K562 (cell line): ENCODE measurements at regions not wholly inside any gene's neighbourhood (a gene's known extent, or its start where the extent isn't known, plus 50 kb on each side); places are given as distances from the start of the nearest gene placed in this dataset.

Experiments used
- ATAC-seq: fragments of 200-7000 bp; cut with Tn5 transposase; 3 replicates; pipeline ENCODE4 v1.9.1; 2020; ENCODE audit warnings: moderate library complexity
- BruUV-seq: library from RNA; stranded (reverse); fragments of 400-500 nt; replicated peaks from 2 replicates; lab custom pipeline; 2021; lab: Mats Ljungman, UMichigan
- CTCF ChIA-PET: fragments of 300-600 bp; formaldehyde crosslinking; extraction: SDS; loops from one replicate; lab custom pipeline; 2021; ENCODE audit warnings: low intra/inter-chr PET ratio; lab: Yijun Ruan, JAX
- POLR2A ChIA-PET: fragments of 300-600, 350-650 bp; sonication (Branson Sonifier 250); formaldehyde crosslinking; extraction: SDS; loops from one replicate; lab custom pipeline; 2021; ENCODE audit warnings: antibody characterized with exemption, inconsistent platforms; lab: Yijun Ruan, JAX
- DNase-seq, 4 experiments: peaks; one replicate each; pipeline versions ENCODE4 v3.0.0 to v3.0.0-alpha.2; 2011 to 2018; ENCODE audit warnings: low spot score in 3 of 4, mixed read lengths in 3 of 4; ENCODE audit errors: extremely low read depth in 1 of 4
- FAIRE-seq: peaks from 2 replicates; lab custom pipeline; 2011; peaks lifted over from hg19 to GRCh38; lab: Jason Lieb, UNC
- H2AFZ ChIP-seq: 2 replicates; pipeline ENCODE4 v1.6.0; 2011; ENCODE audit warnings: low read depth, low read length, control low read depth, inconsistent platforms
- H3K27ac ChIP-seq: fragments of 200-600 bp; 3 replicates; pipeline ENCODE4 v1.8.0; 2011; ENCODE audit warnings: low read depth, mild to moderate bottlenecking, control low read depth, inconsistent platforms, low read length, moderate library complexity, mixed read lengths; ENCODE audit errors: extremely low read depth
- H3K27me3 ChIP-seq, 2 experiments: fragments of 300-600 bp in 1 of 2; 2 replicates in 1 of 2; 3 replicates in 1 of 2; pipeline versions ENCODE4 v1.6.0 to v1.8.0; 2011; ENCODE audit warnings: inconsistent platforms in 2 of 2, low read length in 2 of 2, mild to moderate bottlenecking in 1 of 2, mixed read lengths in 1 of 2, moderate library complexity in 1 of 2; ENCODE audit not compliant: control insufficient read depth in 2 of 2, insufficient read depth in 2 of 2
- H3K36me3 ChIP-seq: fragments of 300-600 bp; 3 replicates; pipeline ENCODE4 v1.8.0; 2011; ENCODE audit warnings: mild to moderate bottlenecking, low read length, inconsistent platforms; ENCODE audit not compliant: control insufficient read depth, insufficient read depth
- H3K4me1 ChIP-seq, 2 experiments: fragments of 200-600 bp in 1 of 2; replicated peaks in 1 of 2; 2 replicates in 1 of 2; 3 replicates in 1 of 2; pipeline versions ENCODE4 v1.5.1 to v1.8.0; 2011; ENCODE audit warnings: inconsistent platforms in 2 of 2, low read length in 2 of 2, mild to moderate bottlenecking in 1 of 2, mixed read lengths in 1 of 2, moderate library complexity in 1 of 2; ENCODE audit not compliant: control insufficient read depth in 2 of 2, insufficient read depth in 2 of 2
- H3K4me2 ChIP-seq: 2 replicates; pipeline ENCODE4 v1.6.1; 2011; ENCODE audit warnings: low read length, control low read depth, inconsistent platforms, mixed read lengths; ENCODE audit not compliant: insufficient read depth
- H3K4me3 ChIP-seq: fragments of 200-600 bp; sonication (generic), shearing (Covaris generic); 2 replicates; pipeline ENCODE4 v1.5.1; 2016; ENCODE audit warnings: control low read depth, inconsistent platforms
- H3K79me2 ChIP-seq: fragments of 200-600 bp; 3 replicates; pipeline ENCODE4 v1.8.0; 2011; ENCODE audit warnings: low read length, inconsistent platforms; ENCODE audit not compliant: control insufficient read depth, insufficient read depth
- H3K9ac ChIP-seq, 2 experiments: 2 replicates each; pipeline versions ENCODE4 v1.6.0 to v1.6.1; 2011; ENCODE audit warnings: low read depth in 2 of 2, low read length in 2 of 2, control low read depth in 1 of 2, inconsistent platforms in 1 of 2, mild to moderate bottlenecking in 1 of 2, mixed read lengths in 1 of 2; ENCODE audit not compliant: insufficient read depth in 1 of 2
- H3K9me1 ChIP-seq: one replicate; pipeline ENCODE4 v1.6.0; 2011; ENCODE audit warnings: inconsistent platforms, mild to moderate bottlenecking, low read length, moderate library complexity; ENCODE audit not compliant: control insufficient read depth, insufficient read depth
- H3K9me3 ChIP-seq: replicated peaks from 2 replicates; pipeline ENCODE4 v1.5.1; 2011; ENCODE audit warnings: low read depth, low read length, inconsistent platforms; ENCODE audit not compliant: control insufficient read depth, insufficient read depth
- H4K20me1 ChIP-seq: replicated peaks from 2 replicates; pipeline ENCODE4 v1.6.1; 2011; ENCODE audit warnings: low read length, inconsistent platforms, mixed read lengths; ENCODE audit not compliant: control insufficient read depth, insufficient read depth
- ESRRA ChIP-seq: fragments of 450-650 bp; IDR thresholded peaks from 2 replicates; pipeline ENCODE4 v1.6.1; 2014; ENCODE audit warnings: low read depth, mild to moderate bottlenecking, moderate library complexity, borderline replicate concordance
- FIP1L1 ChIP-seq: fragments of 200-400 bp; formaldehyde crosslinking; IDR thresholded peaks from 2 replicates; pipeline ENCODE4 v1.6.1; 2018; ENCODE audit warnings: mild to moderate bottlenecking, low read depth, low read length; ENCODE audit not compliant: poor library complexity, severe bottlenecking
- FOXK1 ChIP-seq: sonication (generic); formaldehyde crosslinking; IDR thresholded peaks from 2 replicates; pipeline ENCODE4 v1.8.0; 2022; ENCODE audit warnings: missing genetic modification reagents, mild to moderate bottlenecking, borderline replicate concordance
- HNRNPH1 ChIP-seq: fragments of 200-400 bp; formaldehyde crosslinking; optimal IDR thresholded peaks from 2 replicates; pipeline ENCODE3; 2017; ENCODE audit warnings: low read depth, mild to moderate bottlenecking, low read length, moderate library complexity
- KDM1A ChIP-seq, 2 experiments: fragments of 450-650 bp; IDR thresholded peaks; 2 replicates each; pipeline ENCODE4 v1.6.1; 2016; ENCODE audit warnings: mild to moderate bottlenecking in 2 of 2
- LEF1 ChIP-seq: fragments of 450-650 bp; IDR thresholded peaks from 2 replicates; pipeline ENCODE4 v1.6.1; 2016; ENCODE audit warnings: mild to moderate bottlenecking
- NR1H2 ChIP-seq: sonication (generic); formaldehyde crosslinking; IDR thresholded peaks from 2 replicates; pipeline ENCODE4 v1.4.0; 2020; ENCODE audit warnings: mild to moderate bottlenecking, missing genetic modification reagents
- PYGO2 ChIP-seq: fragments of 450-650 bp; IDR thresholded peaks from 2 replicates; pipeline ENCODE4 v1.6.1; 2016; ENCODE audit warnings: mild to moderate bottlenecking, missing genetic modification characterization, moderate library complexity, missing compliant biosample characterization
- TOE1 ChIP-seq, 2 experiments: fragments of 450-650 bp in 1 of 2; sonication (generic) in 1 of 2; formaldehyde crosslinking in 1 of 2; IDR thresholded peaks; 2 replicates each; pipeline versions ENCODE4 v1.7.1 to v1.8.0; 2016 to 2022; ENCODE audit warnings: borderline replicate concordance in 2 of 2, mild to moderate bottlenecking in 2 of 2, antibody characterized with exemption in 1 of 2, inconsistent platforms in 1 of 2, low read depth in 1 of 2, missing genetic modification reagents in 1 of 2, moderate library complexity in 1 of 2
- ZBTB8A ChIP-seq: fragments of 450-650 bp; IDR thresholded peaks from 2 replicates; pipeline ENCODE4 v1.6.1; 2018; ENCODE audit warnings: mild to moderate bottlenecking, moderate library complexity; ENCODE audit not compliant: partially characterized antibody
- ZFP30 ChIP-seq: fragments of 250-450 bp; sonication (Bioruptor Pico); IDR thresholded peaks from 2 replicates; pipeline ENCODE4 v1.8.0; 2022; ENCODE audit warnings: moderate library complexity, mild to moderate bottlenecking, inconsistent platforms, borderline replicate concordance
- ZNF121 ChIP-seq: sonication (generic); formaldehyde crosslinking; conservative IDR thresholded peaks from 2 replicates; pipeline ENCODE4 v1.8.0; 2022; ENCODE audit warnings: missing genetic modification reagents
- ZNF3 ChIP-seq: fragments of 250-450 bp; sonication (Bioruptor Pico); IDR thresholded peaks from 2 replicates; pipeline ENCODE4 v1.5.0; 2021; ENCODE audit warnings: mild to moderate bottlenecking, moderate library complexity
- WGBS: fragments of 100-300 bp; shearing (Covaris generic); methylation state at CpG from one replicate; pipeline ENCODE4 v1.1.6; 2016; ENCODE audit warnings: low coverage, mixed read lengths; ENCODE audit not compliant: insufficient coverage; ENCODE audit errors: missing lambda C conversion rate; 5-methylcytosine and 5-hydroxymethylcytosine counted together
- in situ Hi-C: fragments of 300-500 bp; cut with MboI; formaldehyde crosslinking; loops from 4 replicates; pipeline ENCODE4 v1.15.0; 2018; ENCODE audit warnings: inconsistent platforms, mixed read lengths
- intact Hi-C: fragments of 100-400 bp; cut with micrococcal nuclease; formaldehyde crosslinking; loops from 2 replicates; pipeline ENCODE4 v1.14.2; 2022
- TF ChIP-seq, protein P1 (sequence below): fragments of 250-450 bp; sonication (Bioruptor Pico); IDR thresholded peaks from 2 replicates; pipeline ENCODE4 v1.5.0; 2020; ENCODE audit warnings: mild to moderate bottlenecking
- TF ChIP-seq, protein P2 (sequence below), 2 experiments: fragments of 450-650 bp in 1 of 2; sonication (generic) in 1 of 2; formaldehyde crosslinking; conservative IDR thresholded peaks; 2 replicates each; pipeline versions ENCODE4 v1.4.0 to v1.8.1; 2020 to 2022; ENCODE audit warnings: mild to moderate bottlenecking in 1 of 2, missing genetic modification reagents in 1 of 2
- TF ChIP-seq, protein P3 (sequence below): fragments of 250-450 bp; sonication (Bioruptor Pico); IDR thresholded peaks from 2 replicates; pipeline ENCODE4 v1.8.0; 2021; ENCODE audit warnings: moderate library complexity, mild to moderate bottlenecking, inconsistent platforms
- TF ChIP-seq, protein P4 (sequence below): fragments of 250-450 bp; sonication (Bioruptor Pico); IDR thresholded peaks from 2 replicates; pipeline ENCODE4 v1.5.0; 2021

DNA sequence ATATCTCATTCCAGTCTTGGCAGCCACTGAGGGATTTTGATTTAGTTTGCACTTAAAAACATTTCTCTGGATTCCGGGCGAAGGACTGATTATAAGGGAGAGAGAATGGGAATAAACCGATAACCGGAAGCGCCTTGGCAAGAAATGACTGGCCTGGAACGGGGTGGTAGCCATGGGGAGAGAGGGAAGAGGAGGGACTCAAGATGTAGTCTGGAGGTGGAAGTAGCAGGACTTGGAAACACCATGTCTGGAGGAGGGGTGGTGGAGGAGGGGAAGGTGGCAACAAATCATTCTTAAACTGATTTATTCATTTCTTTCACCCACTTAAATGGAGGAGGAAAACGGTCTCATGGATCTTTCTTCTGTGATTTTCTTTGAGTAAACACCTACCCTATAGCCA is 238.1 kb downstream of the REEP3 start:
- Histone ChIP-seq H2AFZ (no peak overlapping the region), H3K4me3 (no peak overlapping the region), H3K27ac (no peak overlapping the region), H3K4me1 (no peaks in the 10 kb centered on the region), H3K9me1 (no peaks in the 10 kb centered on the region), H3K27me3 (0 out of 5 replicates have a peak, but pooled peaks cover 2 to 6% of the 10 kb centered on the region in 2 experiments), H3K4me2 (no peak overlapping the region), H3K9me3 (no peaks in the 10 kb centered on the region), H3K36me3 (no peaks in the 10 kb centered on the region), H3K79me2 (no peaks in the 10 kb centered on the region), H3K9ac (no peak overlapping the region), H4K20me1 (no peaks in the 10 kb centered on the region)
- ChIA-PET POLR2A (no interaction called here), CTCF (no interaction called here)
- BruUV-seq: no TSS peak
- WGBS: under 1% methylated on average over 7 of the region's 7 CpGs
- ATAC-seq: no peak
- DNase-seq: no peak
- no peak for FAIRE-seq
- intact Hi-C loops (no loop called here), in situ Hi-C loops (loop anchor here (25.0 kb wide), 1 partner anchor 1647 kb away; no protein-coding TSS in a partner anchor)
- no peak for TF ChIP-seq HNRNPH1
- TF ChIP-seq ZBTB8A: no peak
- TF ChIP-seq LEF1: no peak
- TF ChIP-seq, protein P1, sequence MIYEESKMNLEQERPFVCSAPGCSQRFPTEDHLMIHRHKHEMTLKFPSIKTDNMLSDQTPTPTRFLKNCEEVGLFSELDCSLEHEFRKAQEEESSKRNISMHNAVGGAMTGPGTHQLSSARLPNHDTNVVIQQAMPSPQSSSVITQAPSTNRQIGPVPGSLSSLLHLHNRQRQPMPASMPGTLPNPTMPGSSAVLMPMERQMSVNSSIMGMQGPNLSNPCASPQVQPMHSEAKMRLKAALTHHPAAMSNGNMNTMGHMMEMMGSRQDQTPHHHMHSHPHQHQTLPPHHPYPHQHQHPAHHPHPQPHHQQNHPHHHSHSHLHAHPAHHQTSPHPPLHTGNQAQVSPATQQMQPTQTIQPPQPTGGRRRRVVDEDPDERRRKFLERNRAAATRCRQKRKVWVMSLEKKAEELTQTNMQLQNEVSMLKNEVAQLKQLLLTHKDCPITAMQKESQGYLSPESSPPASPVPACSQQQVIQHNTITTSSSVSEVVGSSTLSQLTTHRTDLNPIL (CRISPR knock-in tag): no peak
- no peak for TF ChIP-seq ESRRA
- TF ChIP-seq ZNF121: no peak
- no peak for TF ChIP-seq NR1H2 (CRISPR knock-in tag)
- TF ChIP-seq FOXK1 (CRISPR knock-in tag): no peak
- no peak for TF ChIP-seq KDM1A (IDR thresholded peaks at IDR 0.05)
- TF ChIP-seq PYGO2: no peak
- TF ChIP-seq ZFP30 (CRISPR knock-in tag): no peak
- TF ChIP-seq ZNF3 (CRISPR knock-in tag): no peak
- TF ChIP-seq, protein P2, sequence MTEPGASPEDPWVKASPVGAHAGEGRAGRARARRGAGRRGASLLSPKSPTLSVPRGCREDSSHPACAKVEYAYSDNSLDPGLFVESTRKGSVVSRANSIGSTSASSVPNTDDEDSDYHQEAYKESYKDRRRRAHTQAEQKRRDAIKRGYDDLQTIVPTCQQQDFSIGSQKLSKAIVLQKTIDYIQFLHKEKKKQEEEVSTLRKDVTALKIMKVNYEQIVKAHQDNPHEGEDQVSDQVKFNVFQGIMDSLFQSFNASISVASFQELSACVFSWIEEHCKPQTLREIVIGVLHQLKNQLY (CRISPR knock-in tag; conservative IDR thresholded peaks at IDR 0.05): no peak
- TF ChIP-seq, protein P3, sequence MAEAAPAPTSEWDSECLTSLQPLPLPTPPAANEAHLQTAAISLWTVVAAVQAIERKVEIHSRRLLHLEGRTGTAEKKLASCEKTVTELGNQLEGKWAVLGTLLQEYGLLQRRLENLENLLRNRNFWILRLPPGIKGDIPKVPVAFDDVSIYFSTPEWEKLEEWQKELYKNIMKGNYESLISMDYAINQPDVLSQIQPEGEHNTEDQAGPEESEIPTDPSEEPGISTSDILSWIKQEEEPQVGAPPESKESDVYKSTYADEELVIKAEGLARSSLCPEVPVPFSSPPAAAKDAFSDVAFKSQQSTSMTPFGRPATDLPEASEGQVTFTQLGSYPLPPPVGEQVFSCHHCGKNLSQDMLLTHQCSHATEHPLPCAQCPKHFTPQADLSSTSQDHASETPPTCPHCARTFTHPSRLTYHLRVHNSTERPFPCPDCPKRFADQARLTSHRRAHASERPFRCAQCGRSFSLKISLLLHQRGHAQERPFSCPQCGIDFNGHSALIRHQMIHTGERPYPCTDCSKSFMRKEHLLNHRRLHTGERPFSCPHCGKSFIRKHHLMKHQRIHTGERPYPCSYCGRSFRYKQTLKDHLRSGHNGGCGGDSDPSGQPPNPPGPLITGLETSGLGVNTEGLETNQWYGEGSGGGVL (CRISPR knock-in tag): no peak
- TF ChIP-seq FIP1L1: no peak
- no peak for TF ChIP-seq TOE1 (IDR thresholded peaks at IDR 0.05; ENCODE audit: borderline replicate concordance)
- TF ChIP-seq TOE1 (CRISPR knock-in tag; IDR thresholded peaks at IDR 0.05; ENCODE audit: borderline replicate concordance, low read depth): no peak
- TF ChIP-seq, protein P4, sequence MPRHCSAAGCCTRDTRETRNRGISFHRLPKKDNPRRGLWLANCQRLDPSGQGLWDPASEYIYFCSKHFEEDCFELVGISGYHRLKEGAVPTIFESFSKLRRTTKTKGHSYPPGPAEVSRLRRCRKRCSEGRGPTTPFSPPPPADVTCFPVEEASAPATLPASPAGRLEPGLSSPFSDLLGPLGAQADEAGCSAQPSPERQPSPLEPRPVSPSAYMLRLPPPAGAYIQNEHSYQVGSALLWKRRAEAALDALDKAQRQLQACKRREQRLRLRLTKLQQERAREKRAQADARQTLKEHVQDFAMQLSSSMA (CRISPR knock-in tag): no peak
